Tibial nerve (tissue), 4 donors: ENCODE measurements at regions not wholly inside any gene's neighbourhood (a gene's known extent, or its start where the extent isn't known, plus 50 kb on each side); places are given as distances from the start of the nearest gene placed in this dataset.

Source experiments
- DNase-seq, 2 donors: peaks; one replicate each; pipeline ENCODE4 v3.0.0-alpha.2; 2019; ENCODE audit warnings: low spot score in 2 of 2
- H3K27ac ChIP-seq, 4 donors: fragments of 200-600 bp; sonication (generic) in 3 of 4; one replicate each; pipeline ENCODE4 v1.5.1; 2017 to 2019; ENCODE audit warnings: mild to moderate bottlenecking in 1 of 4
- H3K27me3 ChIP-seq, 2 donors: fragments of 200-600 bp; sonication (generic) in 1 of 2; one replicate each; pipeline versions ENCODE4 v1.5.1 to v1.6.0; 2017 to 2019
- H3K36me3 ChIP-seq, 3 donors: fragments of 200-600 bp; sonication (generic); one replicate each; pipeline ENCODE4 v1.5.1; 2018 to 2019
- H3K4me1 ChIP-seq, 4 donors: fragments of 200-600 bp; sonication (generic) in 3 of 4; one replicate each; pipeline ENCODE4 v1.5.1; 2017 to 2019
- H3K4me3 ChIP-seq, 4 donors: fragments of 200-600 bp; sonication (generic) in 3 of 4; one replicate each; pipeline ENCODE4 v1.5.1; 2017 to 2019; ENCODE audit warnings: mild to moderate bottlenecking in 1 of 4, moderate library complexity in 1 of 4
- H3K9me3 ChIP-seq, 4 donors: fragments of 200-600 bp; sonication (generic) in 3 of 4; one replicate each; pipeline ENCODE4 v1.5.1; 2017 to 2019
- CTCF ChIP-seq, 5 experiments: fragments of 200-600 bp in 3 of 5; fragments of 450-650 bp in 2 of 5; sonication (generic) in 3 of 5; IDR thresholded peaks; one replicate each; pipeline ENCODE4 v1.5.1; 2016 to 2019; ENCODE audit warnings: antibody characterized with exemption in 5 of 5, mild to moderate bottlenecking in 3 of 5, moderate library complexity in 2 of 5
- EP300 ChIP-seq, 2 donors: sonication (generic); formaldehyde crosslinking; IDR thresholded peaks; one replicate each; pipeline ENCODE4 v1.6.1; 2017; ENCODE audit warnings: antibody characterized with exemption in 2 of 2, mild to moderate bottlenecking in 1 of 2
- POLR2A ChIP-seq, 2 donors: fragments of 450-650 bp; IDR thresholded peaks; one replicate each; pipeline ENCODE4 v1.6.1; 2017; ENCODE audit warnings: antibody characterized with exemption in 2 of 2, mild to moderate bottlenecking in 2 of 2, moderate library complexity in 2 of 2
- WGBS, 2 donors: methylation state at CpG; one replicate each; pipeline ENCODE4 v1.1.5; 2018; 5-methylcytosine and 5-hydroxymethylcytosine counted together

- TF ChIP-seq EP300 (IDR thresholded peaks at IDR 0.05) (no peak), POLR2A (IDR thresholded peaks at IDR 0.05) (no peak), CTCF (IDR thresholded peaks at IDR 0.05) (peak in 4 of 5 experiments; percentile 21 to 55 (median 30))
- 50% methylated on average over 5 of the region's 5 CpGs for WGBS, 2 donors
- Histone ChIP-seq H3K36me3 (no peaks in the 10 kb centered on the region), H3K27ac (peak overlapping the region in 3 of 4 donors; percentile 19 to 57 (median 39)), H3K4me3 (no peak overlapping the region), H3K9me3 (peaks cover 0 to 7% (median 0%) of the 10 kb centered on the region in 4 donors), H3K27me3 (no peaks in the 10 kb centered on the region), H3K4me1 (peaks cover 0 to 9% (median 0%) of the 10 kb centered on the region in 4 donors)
- DNase-seq: peak in 1 of 2 donors; percentile 35
These were observed 702.8 kb downstream of the SEMA5A start for GRCh38 chr5:8842971-8843551.

GRCh38 chr5:8843771-8844170 lies 702.1 kb downstream of the SEMA5A start:
- peak overlapping the region in 2 of 4 donors; percentile 49 to 68 for H3K27ac ChIP-seq
- peaks cover 0 to 7% (median 0%) of the 10 kb centered on the region in 4 donors for H3K9me3 ChIP-seq
- H3K4me1 ChIP-seq: peaks cover 0 to 9% (median 0%) of the 10 kb centered on the region in 4 donors
- H3K36me3 ChIP-seq: no peaks in the 10 kb centered on the region
- H3K27me3 ChIP-seq: no peaks in the 10 kb centered on the region
- H3K4me3 ChIP-seq: no peak overlapping the region
- WGBS, 2 donors: 49 to 63% methylated on average over 7 of the region's 7 CpGs
- TF ChIP-seq EP300 (IDR thresholded peaks at IDR 0.05) (peak in 1 of 2 donors; percentile 75), POLR2A (IDR thresholded peaks at IDR 0.05) (peak in 1 of 2 donors; percentile 12), CTCF (IDR thresholded peaks at IDR 0.05) (no peak)
- DNase-seq: peak; percentile 56 to 62

- no peaks in the 10 kb centered on the region for H3K27me3 ChIP-seq
- H3K27ac ChIP-seq: peak overlapping the region in 3 of 4 donors; percentile 45 to 68 (median 49)
- WGBS, 2 donors: 60% methylated on average over 5 of the region's 5 CpGs
- H3K4me1 ChIP-seq: peaks cover 0 to 5% (median 0%) of the 10 kb centered on the region in 4 donors
- no peak overlapping the region for H3K4me3 ChIP-seq
- H3K36me3 ChIP-seq: no peaks in the 10 kb centered on the region
- TF ChIP-seq POLR2A (IDR thresholded peaks at IDR 0.05) (no peak), EP300 (IDR thresholded peaks at IDR 0.05) (no peak), CTCF (IDR thresholded peaks at IDR 0.05) (no peak)
- peaks cover 0 to 7% (median 0%) of the 10 kb centered on the region in 4 donors for H3K9me3 ChIP-seq
- no peak for DNase-seq
These were observed 701.7 kb downstream of the SEMA5A start for GRCh38 chr5:8844206-8844605.

- H3K4me1 ChIP-seq: no peaks in the 10 kb centered on the region
- peaks cover 0 to 7% (median 0%) of the 10 kb centered on the region in 4 donors for H3K9me3 ChIP-seq
- H3K4me3 ChIP-seq: no peak overlapping the region
- H3K36me3 ChIP-seq: no peaks in the 10 kb centered on the region
- TF ChIP-seq EP300 (IDR thresholded peaks at IDR 0.05): no peak
- TF ChIP-seq CTCF (IDR thresholded peaks at IDR 0.05): no peak
- TF ChIP-seq POLR2A (IDR thresholded peaks at IDR 0.05): no peak
- no peaks in the 10 kb centered on the region for H3K27me3 ChIP-seq
- WGBS, 2 donors: 87 to 90% methylated on average over 6 of the region's 6 CpGs
- peak overlapping the region in 2 of 4 donors; percentile 49 to 68 for H3K27ac ChIP-seq
- no peak for DNase-seq
These were observed 701.0 kb downstream of the SEMA5A start for GRCh38 chr5:8844847-8845246.

- DNase-seq: no peak
- 76 to 85% methylated on average over 5 of the region's 5 CpGs for WGBS, 2 donors
- peaks cover 0 to 4% (median 0%) of the 10 kb centered on the region in 4 donors for H3K9me3 ChIP-seq
- no peak overlapping the region for H3K27ac ChIP-seq
- H3K27me3 ChIP-seq: no peaks in the 10 kb centered on the region
- H3K36me3 ChIP-seq: no peaks in the 10 kb centered on the region
- H3K4me3 ChIP-seq: no peak overlapping the region
- TF ChIP-seq CTCF (IDR thresholded peaks at IDR 0.05): no peak
- TF ChIP-seq POLR2A (IDR thresholded peaks at IDR 0.05): no peak
- TF ChIP-seq EP300 (IDR thresholded peaks at IDR 0.05): no peak
- H3K4me1 ChIP-seq: no peaks in the 10 kb centered on the region
These were observed 700.6 kb downstream of the SEMA5A start for GRCh38 chr5:8845296-8845695.
